H9 (cell line): ENCODE measurements at regions not wholly inside any gene's neighbourhood (a gene's known extent, or its start where the extent isn't known, plus 50 kb on each side); places are given as distances from the start of the nearest gene placed in this dataset.

Source experiments
- DNase-seq: peaks from one replicate; pipeline ENCODE4 v3.0.0-alpha.2; 2017
- H2AFZ ChIP-seq: one replicate; pipeline ENCODE4 v1.6.1; 2013; ENCODE audit warnings: mild to moderate bottlenecking, low read length, control low read depth, moderate library complexity
- H2AK5ac ChIP-seq: 2 replicates; pipeline ENCODE4 v1.6.1; 2013; ENCODE audit warnings: low read length, control low read depth, mixed read lengths; ENCODE audit not compliant: insufficient read length
- H2BK120ac ChIP-seq: one replicate; pipeline ENCODE4 v1.6.1; 2013; ENCODE audit warnings: low read depth, mild to moderate bottlenecking, low read length, control low read depth, inconsistent platforms; ENCODE audit not compliant: poor library complexity, severe bottlenecking
- H2BK12ac ChIP-seq: 2 replicates; pipeline ENCODE4 v1.6.1; 2013; ENCODE audit warnings: low read length, control low read depth, mixed read lengths, low read depth; ENCODE audit not compliant: insufficient read length
- H2BK15ac ChIP-seq: 2 replicates; pipeline ENCODE4 v1.6.1; 2013; ENCODE audit warnings: low read depth, low read length, control low read depth
- H2BK20ac ChIP-seq: one replicate; pipeline ENCODE4 v1.6.1; 2013; ENCODE audit warnings: low read depth, mild to moderate bottlenecking, low read length, control low read depth, inconsistent platforms; ENCODE audit not compliant: poor library complexity, severe bottlenecking
- H2BK5ac ChIP-seq: 2 replicates; pipeline ENCODE4 v1.6.1; 2013; ENCODE audit warnings: low read length, control low read depth, mixed read lengths; ENCODE audit not compliant: insufficient read length
- H3K14ac ChIP-seq: 2 replicates; pipeline ENCODE4 v1.6.1; 2013; ENCODE audit warnings: low read length, control low read depth; ENCODE audit not compliant: insufficient read depth
- H3K18ac ChIP-seq: 2 replicates; pipeline ENCODE4 v1.6.1; 2013; ENCODE audit warnings: low read depth, mild to moderate bottlenecking, mixed read lengths, low read length, control low read depth; ENCODE audit not compliant: insufficient read length
- H3K23ac ChIP-seq: 2 replicates; pipeline ENCODE4 v1.6.1; 2013; ENCODE audit warnings: low read length, control low read depth, mixed read lengths, low read depth; ENCODE audit not compliant: insufficient read length
- H3K23me2 ChIP-seq: 2 replicates; pipeline ENCODE4 v1.6.1; 2013; ENCODE audit warnings: low read depth, mild to moderate bottlenecking, mixed read lengths, low read length, control low read depth; ENCODE audit not compliant: insufficient read length, poor library complexity, severe bottlenecking
- H3K27ac ChIP-seq: 2 replicates; pipeline ENCODE4 v1.5.1; 2013; ENCODE audit warnings: low read length, control low read depth, mixed read lengths, low read depth; ENCODE audit not compliant: insufficient read length
- H3K27me3 ChIP-seq: 2 replicates; pipeline ENCODE4 v1.6.1; 2013; ENCODE audit warnings: low read length, control low read depth, inconsistent platforms; ENCODE audit not compliant: insufficient read depth
- H3K4ac ChIP-seq: 2 replicates; pipeline ENCODE4 v1.6.1; 2013; ENCODE audit warnings: low read depth, mild to moderate bottlenecking, control low read depth, inconsistent platforms, low read length, moderate library complexity
- H3K4me1 ChIP-seq: 2 replicates; pipeline ENCODE4 v1.6.1; 2013; ENCODE audit warnings: low read length, control low read depth, inconsistent platforms; ENCODE audit not compliant: insufficient read depth
- H3K4me2 ChIP-seq: 2 replicates; pipeline ENCODE4 v1.6.1; 2013; ENCODE audit warnings: low read length, control low read depth, mixed read lengths; ENCODE audit not compliant: insufficient read length, insufficient read depth
- H3K56ac ChIP-seq: 2 replicates; pipeline ENCODE4 v1.6.1; 2013; ENCODE audit warnings: low read depth, mild to moderate bottlenecking, mixed read lengths, low read length, control low read depth; ENCODE audit not compliant: insufficient read length
- H3K79me1 ChIP-seq: 2 replicates; pipeline ENCODE4 v1.6.1; 2013; ENCODE audit warnings: low read depth, mild to moderate bottlenecking, moderate library complexity, low read length, control low read depth, inconsistent platforms; ENCODE audit not compliant: insufficient read depth, poor library complexity, severe bottlenecking
- H3K79me2 ChIP-seq: 2 replicates; pipeline ENCODE4 v1.6.1; 2013; ENCODE audit warnings: low read length, control low read depth, inconsistent platforms; ENCODE audit not compliant: insufficient read depth
- H3K9ac ChIP-seq: 2 replicates; pipeline ENCODE4 v1.6.1; 2013; ENCODE audit warnings: low read length, control low read depth, mixed read lengths; ENCODE audit not compliant: insufficient read length; ENCODE audit errors: extremely low read depth
- H3K9me3 ChIP-seq: one replicate; pipeline ENCODE4 v1.6.1; 2013; ENCODE audit warnings: low read depth, low read length, inconsistent platforms; ENCODE audit not compliant: control insufficient read depth
- H3T11ph ChIP-seq: one replicate; pipeline ENCODE4 v1.6.1; 2013; ENCODE audit warnings: mild to moderate bottlenecking, low read length, control low read depth, inconsistent platforms
- H4K20me1 ChIP-seq: one replicate; pipeline ENCODE4 v1.6.1; 2013; ENCODE audit not compliant: control insufficient read depth, insufficient read length, insufficient read depth
- H4K5ac ChIP-seq: 2 replicates; pipeline ENCODE4 v1.6.1; 2013; ENCODE audit warnings: low read depth, mild to moderate bottlenecking, mixed read lengths, low read length, control low read depth; ENCODE audit not compliant: insufficient read length
- H4K8ac ChIP-seq: replicated peaks from 2 replicates; pipeline ENCODE4 v1.6.1; 2013; ENCODE audit warnings: low read length, control low read depth, mixed read lengths, low read depth; ENCODE audit not compliant: insufficient read length
- H4K91ac ChIP-seq: 2 replicates; pipeline ENCODE4 v1.6.1; 2013; ENCODE audit warnings: low read depth, mild to moderate bottlenecking, moderate library complexity, mixed read lengths, low read length, control low read depth; ENCODE audit not compliant: insufficient read length
- H3K27ac Mint-ChIP-seq, 3 experiments: 2 replicates in 2 of 3; 3 replicates in 1 of 3; pipeline ENCODE4 v1.8.0; 2020 to 2021; ENCODE audit warnings: mixed read lengths in 3 of 3, mild to moderate bottlenecking in 1 of 3, moderate library complexity in 1 of 3
- H3K27me3 Mint-ChIP-seq: 2 replicates; pipeline ENCODE4 v1.8.0; 2021; ENCODE audit warnings: low read depth, mild to moderate bottlenecking, moderate library complexity, mixed read lengths
- H3K36me3 Mint-ChIP-seq, 3 experiments: 2 replicates in 2 of 3; 3 replicates in 1 of 3; pipeline ENCODE4 v1.8.0; 2020 to 2021; ENCODE audit warnings: low read depth in 3 of 3, mixed read lengths in 3 of 3; ENCODE audit not compliant: insufficient read depth in 1 of 3
- H3K4me1 Mint-ChIP-seq, 2 experiments: 2 replicates each; pipeline ENCODE4 v1.8.0; 2020; ENCODE audit warnings: mixed read lengths in 2 of 2
- H3K4me3 Mint-ChIP-seq, 2 experiments: 2 replicates in 1 of 2; 3 replicates in 1 of 2; pipeline ENCODE4 v1.8.0; 2020 to 2021; ENCODE audit warnings: mild to moderate bottlenecking in 2 of 2, mixed read lengths in 2 of 2, moderate library complexity in 1 of 2
- H3K9me3 Mint-ChIP-seq, 2 experiments: 2 replicates in 1 of 2; 3 replicates in 1 of 2; pipeline ENCODE4 v1.8.0; 2020; ENCODE audit warnings: mild to moderate bottlenecking in 2 of 2, mixed read lengths in 2 of 2, moderate library complexity in 1 of 2
- TF ChIP-seq, protein P1 (sequence below): fragments of 200-600 bp; sonication (generic); conservative IDR thresholded peaks from 3 replicates; pipeline ENCODE4 v1.8.0; 2021; ENCODE audit warnings: antibody characterized with exemption, mild to moderate bottlenecking

DNA sequence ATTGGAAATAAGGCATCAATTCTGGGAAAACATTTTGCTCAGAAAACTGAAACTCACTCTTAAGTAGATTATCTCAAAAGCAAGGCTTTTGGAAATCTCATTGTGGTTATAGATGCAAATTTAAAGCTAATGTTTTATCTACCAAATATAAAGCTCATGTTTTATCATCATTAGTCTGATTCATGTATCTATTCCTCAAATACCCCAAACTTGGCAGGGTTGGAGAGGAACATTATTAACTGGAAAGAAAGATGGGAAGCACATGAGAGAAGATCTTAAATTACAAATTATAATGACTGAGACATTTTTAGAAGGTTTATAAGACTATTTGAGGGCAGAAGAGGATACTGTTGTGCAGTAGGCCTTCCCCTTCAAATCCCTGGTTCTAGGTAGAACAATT lies 137.3 kb upstream of the TGFBR2 start:
- H3K4me1 Mint-ChIP-seq = peaks cover 2% of the 10 kb centered on the region in 2 experiments; a peak in 1 of 4 replicates
- no peak overlapping the region for H3K27ac ChIP-seq
- DNase-seq = no peak

More for the DNA sequence above, 137.3 kb upstream of the TGFBR2 start:
- Histone ChIP-seq H4K5ac (no peak overlapping the region), H4K91ac (no peak overlapping the region), H2BK5ac (no peak overlapping the region), H3K9me3 (no peaks in the 10 kb centered on the region), H3K79me1 (no peaks in the 10 kb centered on the region), H2AK5ac (no peak overlapping the region), H3T11ph (no peak overlapping the region), H3K79me2 (no peaks in the 10 kb centered on the region), H2BK15ac (no peak overlapping the region), H2BK20ac (no peak overlapping the region), H2BK12ac (no peak overlapping the region), H3K18ac (no peak overlapping the region), H3K23me2 (no peaks in the 10 kb centered on the region), H3K9ac (no peak overlapping the region), H3K14ac (no peak overlapping the region), H3K27me3 (no peaks in the 10 kb centered on the region), H3K23ac (no peak overlapping the region), H4K8ac (no peak overlapping the region), H3K56ac (no peak overlapping the region), H3K4me2 (no peak overlapping the region), H3K4ac (no peak overlapping the region), H2BK120ac (no peak overlapping the region), H4K20me1 (no peaks in the 10 kb centered on the region), H3K4me1 (no peaks in the 10 kb centered on the region), H2AFZ (no peak overlapping the region)
- Mint-ChIP-seq H3K4me3 (no peak overlapping the region), H3K27me3 (no peaks in the 10 kb centered on the region), H3K9me3 (no peaks in the 10 kb centered on the region; a peak in 1 of 5 replicates), H3K27ac (no peak overlapping the region), H3K36me3 (no peaks in the 10 kb centered on the region; a peak in 1 of 7 replicates)
- TF ChIP-seq, protein P1, sequence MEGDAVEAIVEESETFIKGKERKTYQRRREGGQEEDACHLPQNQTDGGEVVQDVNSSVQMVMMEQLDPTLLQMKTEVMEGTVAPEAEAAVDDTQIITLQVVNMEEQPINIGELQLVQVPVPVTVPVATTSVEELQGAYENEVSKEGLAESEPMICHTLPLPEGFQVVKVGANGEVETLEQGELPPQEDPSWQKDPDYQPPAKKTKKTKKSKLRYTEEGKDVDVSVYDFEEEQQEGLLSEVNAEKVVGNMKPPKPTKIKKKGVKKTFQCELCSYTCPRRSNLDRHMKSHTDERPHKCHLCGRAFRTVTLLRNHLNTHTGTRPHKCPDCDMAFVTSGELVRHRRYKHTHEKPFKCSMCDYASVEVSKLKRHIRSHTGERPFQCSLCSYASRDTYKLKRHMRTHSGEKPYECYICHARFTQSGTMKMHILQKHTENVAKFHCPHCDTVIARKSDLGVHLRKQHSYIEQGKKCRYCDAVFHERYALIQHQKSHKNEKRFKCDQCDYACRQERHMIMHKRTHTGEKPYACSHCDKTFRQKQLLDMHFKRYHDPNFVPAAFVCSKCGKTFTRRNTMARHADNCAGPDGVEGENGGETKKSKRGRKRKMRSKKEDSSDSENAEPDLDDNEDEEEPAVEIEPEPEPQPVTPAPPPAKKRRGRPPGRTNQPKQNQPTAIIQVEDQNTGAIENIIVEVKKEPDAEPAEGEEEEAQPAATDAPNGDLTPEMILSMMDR = no peak
